ENCODE measurements at regions not wholly inside any gene's neighbourhood (a gene's known extent, or its start where the extent isn't known, plus 50 kb on each side); places are given as distances from the start of the nearest gene placed in this dataset.

DNA sequence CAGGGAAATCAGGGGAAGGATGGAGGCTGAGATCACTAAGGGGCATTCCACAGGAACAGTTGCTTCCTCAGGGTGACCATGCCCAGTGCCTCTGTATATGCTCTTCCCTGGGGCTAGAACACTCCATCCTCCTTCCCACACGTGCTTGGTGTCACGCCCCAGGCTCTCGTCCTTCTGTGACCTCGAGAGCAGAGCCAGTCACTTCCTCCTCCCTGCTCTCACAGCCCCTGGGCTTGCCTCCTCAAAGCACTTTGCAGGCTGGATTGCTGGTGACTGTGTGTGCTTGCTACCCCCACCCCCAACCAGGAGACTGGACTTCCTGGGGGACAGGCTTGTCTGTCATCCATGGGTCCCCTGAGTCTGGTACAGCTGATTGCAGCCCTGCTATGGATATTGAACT lies 56.5 kb upstream of the AMPD3 start (continued):
- TF ChIP-seq, protein P1, sequence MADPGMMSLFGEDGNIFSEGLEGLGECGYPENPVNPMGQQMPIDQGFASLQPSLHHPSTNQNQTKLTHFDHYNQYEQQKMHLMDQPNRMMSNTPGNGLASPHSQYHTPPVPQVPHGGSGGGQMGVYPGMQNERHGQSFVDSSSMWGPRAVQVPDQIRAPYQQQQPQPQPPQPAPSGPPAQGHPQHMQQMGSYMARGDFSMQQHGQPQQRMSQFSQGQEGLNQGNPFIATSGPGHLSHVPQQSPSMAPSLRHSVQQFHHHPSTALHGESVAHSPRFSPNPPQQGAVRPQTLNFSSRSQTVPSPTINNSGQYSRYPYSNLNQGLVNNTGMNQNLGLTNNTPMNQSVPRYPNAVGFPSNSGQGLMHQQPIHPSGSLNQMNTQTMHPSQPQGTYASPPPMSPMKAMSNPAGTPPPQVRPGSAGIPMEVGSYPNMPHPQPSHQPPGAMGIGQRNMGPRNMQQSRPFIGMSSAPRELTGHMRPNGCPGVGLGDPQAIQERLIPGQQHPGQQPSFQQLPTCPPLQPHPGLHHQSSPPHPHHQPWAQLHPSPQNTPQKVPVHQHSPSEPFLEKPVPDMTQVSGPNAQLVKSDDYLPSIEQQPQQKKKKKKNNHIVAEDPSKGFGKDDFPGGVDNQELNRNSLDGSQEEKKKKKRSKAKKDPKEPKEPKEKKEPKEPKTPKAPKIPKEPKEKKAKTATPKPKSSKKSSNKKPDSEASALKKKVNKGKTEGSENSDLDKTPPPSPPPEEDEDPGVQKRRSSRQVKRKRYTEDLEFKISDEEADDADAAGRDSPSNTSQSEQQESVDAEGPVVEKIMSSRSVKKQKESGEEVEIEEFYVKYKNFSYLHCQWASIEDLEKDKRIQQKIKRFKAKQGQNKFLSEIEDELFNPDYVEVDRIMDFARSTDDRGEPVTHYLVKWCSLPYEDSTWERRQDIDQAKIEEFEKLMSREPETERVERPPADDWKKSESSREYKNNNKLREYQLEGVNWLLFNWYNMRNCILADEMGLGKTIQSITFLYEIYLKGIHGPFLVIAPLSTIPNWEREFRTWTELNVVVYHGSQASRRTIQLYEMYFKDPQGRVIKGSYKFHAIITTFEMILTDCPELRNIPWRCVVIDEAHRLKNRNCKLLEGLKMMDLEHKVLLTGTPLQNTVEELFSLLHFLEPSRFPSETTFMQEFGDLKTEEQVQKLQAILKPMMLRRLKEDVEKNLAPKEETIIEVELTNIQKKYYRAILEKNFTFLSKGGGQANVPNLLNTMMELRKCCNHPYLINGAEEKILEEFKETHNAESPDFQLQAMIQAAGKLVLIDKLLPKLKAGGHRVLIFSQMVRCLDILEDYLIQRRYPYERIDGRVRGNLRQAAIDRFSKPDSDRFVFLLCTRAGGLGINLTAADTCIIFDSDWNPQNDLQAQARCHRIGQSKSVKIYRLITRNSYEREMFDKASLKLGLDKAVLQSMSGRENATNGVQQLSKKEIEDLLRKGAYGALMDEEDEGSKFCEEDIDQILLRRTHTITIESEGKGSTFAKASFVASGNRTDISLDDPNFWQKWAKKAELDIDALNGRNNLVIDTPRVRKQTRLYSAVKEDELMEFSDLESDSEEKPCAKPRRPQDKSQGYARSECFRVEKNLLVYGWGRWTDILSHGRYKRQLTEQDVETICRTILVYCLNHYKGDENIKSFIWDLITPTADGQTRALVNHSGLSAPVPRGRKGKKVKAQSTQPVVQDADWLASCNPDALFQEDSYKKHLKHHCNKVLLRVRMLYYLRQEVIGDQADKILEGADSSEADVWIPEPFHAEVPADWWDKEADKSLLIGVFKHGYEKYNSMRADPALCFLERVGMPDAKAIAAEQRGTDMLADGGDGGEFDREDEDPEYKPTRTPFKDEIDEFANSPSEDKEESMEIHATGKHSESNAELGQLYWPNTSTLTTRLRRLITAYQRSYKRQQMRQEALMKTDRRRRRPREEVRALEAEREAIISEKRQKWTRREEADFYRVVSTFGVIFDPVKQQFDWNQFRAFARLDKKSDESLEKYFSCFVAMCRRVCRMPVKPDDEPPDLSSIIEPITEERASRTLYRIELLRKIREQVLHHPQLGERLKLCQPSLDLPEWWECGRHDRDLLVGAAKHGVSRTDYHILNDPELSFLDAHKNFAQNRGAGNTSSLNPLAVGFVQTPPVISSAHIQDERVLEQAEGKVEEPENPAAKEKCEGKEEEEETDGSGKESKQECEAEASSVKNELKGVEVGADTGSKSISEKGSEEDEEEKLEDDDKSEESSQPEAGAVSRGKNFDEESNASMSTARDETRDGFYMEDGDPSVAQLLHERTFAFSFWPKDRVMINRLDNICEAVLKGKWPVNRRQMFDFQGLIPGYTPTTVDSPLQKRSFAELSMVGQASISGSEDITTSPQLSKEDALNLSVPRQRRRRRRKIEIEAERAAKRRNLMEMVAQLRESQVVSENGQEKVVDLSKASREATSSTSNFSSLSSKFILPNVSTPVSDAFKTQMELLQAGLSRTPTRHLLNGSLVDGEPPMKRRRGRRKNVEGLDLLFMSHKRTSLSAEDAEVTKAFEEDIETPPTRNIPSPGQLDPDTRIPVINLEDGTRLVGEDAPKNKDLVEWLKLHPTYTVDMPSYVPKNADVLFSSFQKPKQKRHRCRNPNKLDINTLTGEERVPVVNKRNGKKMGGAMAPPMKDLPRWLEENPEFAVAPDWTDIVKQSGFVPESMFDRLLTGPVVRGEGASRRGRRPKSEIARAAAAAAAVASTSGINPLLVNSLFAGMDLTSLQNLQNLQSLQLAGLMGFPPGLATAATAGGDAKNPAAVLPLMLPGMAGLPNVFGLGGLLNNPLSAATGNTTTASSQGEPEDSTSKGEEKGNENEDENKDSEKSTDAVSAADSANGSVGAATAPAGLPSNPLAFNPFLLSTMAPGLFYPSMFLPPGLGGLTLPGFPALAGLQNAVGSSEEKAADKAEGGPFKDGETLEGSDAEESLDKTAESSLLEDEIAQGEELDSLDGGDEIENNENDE (IDR thresholded peaks at IDR 0.05; ENCODE audit: insufficient replicate concordance, low read length), result no peak
- TF ChIP-seq, protein P2, sequence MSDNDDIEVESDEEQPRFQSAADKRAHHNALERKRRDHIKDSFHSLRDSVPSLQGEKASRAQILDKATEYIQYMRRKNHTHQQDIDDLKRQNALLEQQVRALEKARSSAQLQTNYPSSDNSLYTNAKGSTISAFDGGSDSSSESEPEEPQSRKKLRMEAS (IDR thresholded peaks at IDR 0.05), result no peak
- TF ChIP-seq, protein P3, sequence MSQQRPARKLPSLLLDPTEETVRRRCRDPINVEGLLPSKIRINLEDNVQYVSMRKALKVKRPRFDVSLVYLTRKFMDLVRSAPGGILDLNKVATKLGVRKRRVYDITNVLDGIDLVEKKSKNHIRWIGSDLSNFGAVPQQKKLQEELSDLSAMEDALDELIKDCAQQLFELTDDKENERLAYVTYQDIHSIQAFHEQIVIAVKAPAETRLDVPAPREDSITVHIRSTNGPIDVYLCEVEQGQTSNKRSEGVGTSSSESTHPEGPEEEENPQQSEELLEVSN (IDR thresholded peaks at IDR 0.05), result no peak
- TF ChIP-seq SIN3A (conservative IDR thresholded peaks at IDR 0.05 in 1 of 2, IDR thresholded peaks at IDR 0.05 in 1 of 2; ENCODE audit: low read depth in 1 of 2, low read length in 2 of 2) (no peak), KDM4A (IDR thresholded peaks at IDR 0.05; ENCODE audit: low read depth, low read length, severe bottlenecking) (no peak), JUND (IDR thresholded peaks at IDR 0.05; ENCODE audit: low read length) (no peak), CTBP2 (IDR thresholded peaks at IDR 0.05; ENCODE audit: borderline replicate concordance, insufficient read depth, insufficient read length, low read length) (no peak), POLR2AphosphoS5 (IDR thresholded peaks at IDR 0.05; ENCODE audit: low read depth, low read length) (no peak), NRF1 (IDR thresholded peaks at IDR 0.05; ENCODE audit: low read depth, low read length) (no peak), RBBP5 (IDR thresholded peaks at IDR 0.05; ENCODE audit: borderline replicate concordance, low read depth, low read length) (no peak), CBX5 (IDR thresholded peaks at IDR 0.05; ENCODE audit: low read depth, low read length) (no peak)
